ENCODE measurements at regions not wholly inside any gene's neighbourhood (a gene's known extent, or its start where the extent isn't known, plus 50 kb on each side); places are given as distances from the start of the nearest gene placed in this dataset.

DNA sequence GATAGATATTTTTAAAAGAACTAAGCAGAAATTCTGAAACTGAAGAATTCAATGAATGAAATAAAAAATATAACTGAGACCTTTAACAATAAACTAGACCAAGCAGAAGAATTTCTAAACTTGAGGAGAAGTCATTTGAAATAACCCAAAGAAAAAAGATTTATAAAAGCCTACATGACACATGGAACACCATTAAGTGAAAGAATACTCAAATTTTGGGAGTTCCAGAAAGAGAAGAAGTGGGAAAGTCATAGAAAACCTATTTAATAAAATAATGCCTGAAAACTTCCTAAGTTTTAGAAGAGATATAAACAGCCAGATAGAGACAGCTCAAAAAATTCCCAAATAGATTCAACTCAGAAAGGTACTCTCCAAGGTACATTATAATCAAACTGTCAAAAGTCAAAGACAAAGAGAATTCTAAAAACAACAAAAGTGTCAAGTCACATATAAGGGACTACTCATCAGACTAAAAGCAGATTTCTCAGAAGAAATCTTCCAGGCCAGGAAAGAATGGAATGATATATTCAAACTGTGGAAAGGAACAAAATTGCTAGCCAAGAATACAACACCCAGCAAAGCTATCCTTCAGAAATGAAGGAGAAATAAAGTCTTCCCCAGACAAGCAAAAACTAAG lies 72.9 kb upstream of the GNAZ start:
- Histone ChIP-seq H3K36me3 (ENCODE audit: control insufficient read depth, insufficient read depth, low read length) (no peaks in the 10 kb centered on the region), H3K4me3 (ENCODE audit: low read depth, low read length) (no peak overlapping the region), H3K27me3 (ENCODE audit: control insufficient read depth, insufficient read depth, low read length) (no peaks in the 10 kb centered on the region)
- FAIRE-seq: no peak
- TF ChIP-seq, protein P1, sequence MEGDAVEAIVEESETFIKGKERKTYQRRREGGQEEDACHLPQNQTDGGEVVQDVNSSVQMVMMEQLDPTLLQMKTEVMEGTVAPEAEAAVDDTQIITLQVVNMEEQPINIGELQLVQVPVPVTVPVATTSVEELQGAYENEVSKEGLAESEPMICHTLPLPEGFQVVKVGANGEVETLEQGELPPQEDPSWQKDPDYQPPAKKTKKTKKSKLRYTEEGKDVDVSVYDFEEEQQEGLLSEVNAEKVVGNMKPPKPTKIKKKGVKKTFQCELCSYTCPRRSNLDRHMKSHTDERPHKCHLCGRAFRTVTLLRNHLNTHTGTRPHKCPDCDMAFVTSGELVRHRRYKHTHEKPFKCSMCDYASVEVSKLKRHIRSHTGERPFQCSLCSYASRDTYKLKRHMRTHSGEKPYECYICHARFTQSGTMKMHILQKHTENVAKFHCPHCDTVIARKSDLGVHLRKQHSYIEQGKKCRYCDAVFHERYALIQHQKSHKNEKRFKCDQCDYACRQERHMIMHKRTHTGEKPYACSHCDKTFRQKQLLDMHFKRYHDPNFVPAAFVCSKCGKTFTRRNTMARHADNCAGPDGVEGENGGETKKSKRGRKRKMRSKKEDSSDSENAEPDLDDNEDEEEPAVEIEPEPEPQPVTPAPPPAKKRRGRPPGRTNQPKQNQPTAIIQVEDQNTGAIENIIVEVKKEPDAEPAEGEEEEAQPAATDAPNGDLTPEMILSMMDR (IDR thresholded peaks at IDR 0.05; ENCODE audit: insufficient read depth, low read length, severe bottlenecking): no peak
- no peak for DNase-seq (ENCODE audit: low read depth)

DNA sequence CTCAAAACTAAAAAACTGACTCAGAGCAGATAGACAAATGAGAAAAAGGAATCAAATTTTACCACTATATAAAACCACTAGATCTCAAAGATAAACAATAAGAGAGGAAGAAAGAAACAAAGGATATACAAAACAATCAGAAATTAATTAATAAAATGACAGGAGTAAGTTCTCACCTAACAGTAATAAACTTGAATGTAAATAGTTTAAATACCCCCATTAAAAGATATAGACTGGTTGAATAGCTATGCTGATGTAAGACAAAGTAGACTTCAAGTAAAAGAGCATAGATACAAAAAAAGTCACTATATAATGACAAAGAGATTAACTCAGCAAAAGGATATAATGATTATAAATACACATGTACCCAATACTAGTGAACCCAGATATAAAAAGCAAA lies 72.3 kb upstream of the GNAZ start:
- DNase-seq (ENCODE audit: low read depth): no peak
- H3K27me3 ChIP-seq (ENCODE audit: control insufficient read depth, insufficient read depth, low read length): no peaks in the 10 kb centered on the region
- no peaks in the 10 kb centered on the region for H3K36me3 ChIP-seq (ENCODE audit: control insufficient read depth, insufficient read depth, low read length)
- FAIRE-seq: no peak
- H3K4me3 ChIP-seq (ENCODE audit: low read depth, low read length): no peak overlapping the region
- TF ChIP-seq, protein P1 (IDR thresholded peaks at IDR 0.05; ENCODE audit: insufficient read depth, low read length, severe bottlenecking): no peak

DNA sequence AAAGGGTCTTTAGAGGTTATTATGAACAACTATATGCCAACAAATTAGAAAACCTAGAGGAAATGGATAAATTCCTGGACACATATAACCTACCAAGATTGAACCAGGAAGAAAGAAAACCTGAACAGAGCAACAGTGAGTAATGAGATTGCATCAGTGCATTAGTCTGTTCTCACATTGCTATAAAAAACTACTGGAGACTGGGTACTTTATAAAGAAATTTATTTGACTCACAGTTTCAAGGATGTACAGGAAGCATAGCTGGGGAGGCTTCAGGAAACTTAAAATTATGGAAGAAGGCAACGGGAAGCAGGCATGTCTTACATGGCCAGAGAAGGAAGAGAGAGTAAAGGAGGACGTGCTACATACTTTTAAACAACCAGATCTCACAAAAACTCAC lies 70.8 kb upstream of the GNAZ start:
- DNase-seq (ENCODE audit: low read depth) (peak; percentile 46), FAIRE-seq (no peak)
- H3K36me3 ChIP-seq (ENCODE audit: control insufficient read depth, insufficient read depth, low read length): no peaks in the 10 kb centered on the region
- no peak overlapping the region for H3K4me3 ChIP-seq (ENCODE audit: low read depth, low read length)
- H3K27me3 ChIP-seq (ENCODE audit: control insufficient read depth, insufficient read depth, low read length): no peaks in the 10 kb centered on the region
- TF ChIP-seq, protein P1 (IDR thresholded peaks at IDR 0.05; ENCODE audit: insufficient read depth, low read length, severe bottlenecking): no peak

DNA sequence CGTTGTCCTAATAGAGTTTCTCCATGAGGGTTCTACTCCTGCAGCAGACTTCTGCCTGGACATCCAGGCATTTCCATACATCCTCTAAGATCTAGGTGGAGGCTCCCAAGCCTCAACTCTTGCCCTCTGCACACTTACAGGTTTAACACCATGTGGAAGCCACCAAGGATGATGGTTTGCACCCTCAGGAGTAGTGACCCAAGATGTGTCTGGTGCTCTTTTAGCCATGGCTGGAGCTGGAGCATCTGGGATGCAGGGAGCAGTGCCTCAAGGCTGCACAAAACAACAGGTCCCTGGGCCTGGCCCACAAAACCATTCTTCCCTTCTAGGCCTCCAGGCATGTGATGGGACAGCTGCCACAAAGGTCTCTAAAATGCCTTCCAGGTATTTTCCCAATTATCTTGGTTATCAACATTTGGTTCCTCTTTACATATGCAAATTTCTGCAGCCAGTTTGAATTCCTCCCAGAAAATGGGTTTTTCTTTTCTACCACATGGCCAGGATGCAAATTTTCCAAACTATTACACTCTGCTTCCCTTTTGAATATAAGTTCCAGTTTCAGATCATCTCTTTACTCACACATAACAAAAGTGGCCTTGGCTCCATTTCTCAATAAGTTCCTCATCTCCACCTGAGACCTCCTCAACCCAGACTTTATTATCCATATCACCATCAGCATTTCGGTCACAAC lies 69.5 kb upstream of the GNAZ start:
- TF ChIP-seq, protein P1 (IDR thresholded peaks at IDR 0.05; ENCODE audit: insufficient read depth, low read length, severe bottlenecking): no peak
- Histone ChIP-seq H3K36me3 (ENCODE audit: control insufficient read depth, insufficient read depth, low read length) (no peaks in the 10 kb centered on the region), H3K4me3 (ENCODE audit: low read depth, low read length) (no peak overlapping the region), H3K27me3 (ENCODE audit: control insufficient read depth, insufficient read depth, low read length) (no peaks in the 10 kb centered on the region)
- no peak for DNase-seq (ENCODE audit: low read depth)
- no peak for FAIRE-seq

DNA sequence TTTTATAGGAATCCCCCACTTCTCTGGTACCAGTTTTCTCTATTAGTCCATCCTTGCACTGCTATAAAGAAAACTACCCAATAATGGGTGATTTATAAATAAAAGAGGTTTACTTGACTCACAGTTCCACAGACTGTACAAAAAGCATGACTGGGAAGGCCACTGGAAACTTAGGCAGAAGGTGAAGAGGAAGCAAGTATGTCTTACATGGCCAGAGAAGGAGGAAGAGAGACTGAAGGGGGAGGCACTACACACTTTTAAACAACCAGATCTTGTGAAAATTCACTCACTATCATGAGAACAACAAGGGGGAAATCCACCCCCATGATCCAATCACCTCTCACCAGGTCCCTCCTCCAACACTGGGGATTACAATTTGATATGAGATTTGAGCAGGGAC lies 68.9 kb upstream of the GNAZ start:
- Histone ChIP-seq H3K27me3 (ENCODE audit: control insufficient read depth, insufficient read depth, low read length) (no peaks in the 10 kb centered on the region), H3K36me3 (ENCODE audit: control insufficient read depth, insufficient read depth, low read length) (no peaks in the 10 kb centered on the region), H3K4me3 (ENCODE audit: low read depth, low read length) (no peak overlapping the region)
- FAIRE-seq: no peak
- no peak for DNase-seq (ENCODE audit: low read depth)
- TF ChIP-seq, protein P1 (IDR thresholded peaks at IDR 0.05; ENCODE audit: insufficient read depth, low read length, severe bottlenecking): no peak

All from bronchial epithelial cell (primary cell).